GM12875 (cell line): ENCODE measurements at regions not wholly inside any gene's neighbourhood (a gene's known extent, or its start where the extent isn't known, plus 50 kb on each side); places are given as distances from the start of the nearest gene placed in this dataset.

Source experiments
- H3K4me3 ChIP-seq: one replicate; pipeline ENCODE4 v1.5.1; 2011; ENCODE audit warnings: low read depth, low read length, control low read depth
- CTCF ChIP-seq: IDR thresholded peaks from 2 replicates; pipeline ENCODE4 v1.5.1; 2011; ENCODE audit warnings: low read depth, mild to moderate bottlenecking, control low read depth, inconsistent platforms, low read length, moderate library complexity, borderline replicate concordance; ENCODE audit not compliant: insufficient read depth

- no peak overlapping the region for H3K4me3 ChIP-seq
- TF ChIP-seq CTCF: no peak
These were observed 212.3 kb upstream of the DPYD start for GRCh38 chr1:98133131-98133530.

- H3K4me3 ChIP-seq: no peak overlapping the region
- TF ChIP-seq CTCF: no peak
These were observed 209.6 kb upstream of the DPYD start for GRCh38 chr1:98130408-98130807.

- no peak overlapping the region for H3K4me3 ChIP-seq
- no peak for TF ChIP-seq CTCF
These were observed 208.7 kb upstream of the DPYD start for GRCh38 chr1:98129491-98129890.

- no peak for TF ChIP-seq CTCF
- no peak overlapping the region for H3K4me3 ChIP-seq
These were observed 205.9 kb upstream of the DPYD start for GRCh38 chr1:98126740-98127139.

GRCh38 chr1:98121646-98122045, 200.8 kb upstream of the DPYD start:
- TF ChIP-seq CTCF: no peak
- H3K4me3 ChIP-seq: no peak overlapping the region

- H3K4me3 ChIP-seq: no peak overlapping the region
- no peak for TF ChIP-seq CTCF
These were observed 199.0 kb upstream of the DPYD start for GRCh38 chr1:98119796-98120195.

GRCh38 chr1:98113811-98114210, 193.0 kb upstream of the DPYD start:
- no peak for TF ChIP-seq CTCF
- H3K4me3 ChIP-seq: no peak overlapping the region
